ENCODE measurements at regions not wholly inside any gene's neighbourhood (a gene's known extent, or its start where the extent isn't known, plus 50 kb on each side); places are given as distances from the start of the nearest gene placed in this dataset.
"Not testable (repeated sequence)": the region's sequence is repeated elsewhere in the genome, so short reads cannot be mapped to it uniquely, and the experiment has no call there.

- Histone ChIP-seq H3K4me3 (replicated peaks in 1 of 3; ENCODE audit: low read depth in 2 of 3, low read length in 3 of 3) (no peak overlapping the region), H3K79me2 (ENCODE audit: insufficient read depth, low read length) (no peaks in the 10 kb centered on the region), H3K27me3 (ENCODE audit: control insufficient read depth in 2 of 2, insufficient read depth in 2 of 2, low read length in 2 of 2) (no peaks in the 10 kb centered on the region), H4K20me1 (ENCODE audit: insufficient read depth, low read length) (no peaks in the 10 kb centered on the region), H3K9ac (ENCODE audit: insufficient read depth, low read length, poor library complexity, severe bottlenecking) (no peak overlapping the region), H3K27ac (ENCODE audit: low read depth in 1 of 2, low read length in 2 of 2) (no peak overlapping the region), H3K4me2 (replicated peaks; ENCODE audit: extremely low read depth, low read length, poor library complexity, severe bottlenecking) (no peak overlapping the region), H2AFZ (ENCODE audit: insufficient read depth, low read depth, low read length, poor library complexity, severe bottlenecking) (no peak overlapping the region), H3K36me3 (replicated peaks in 1 of 2; ENCODE audit: control insufficient read depth in 1 of 2, insufficient read depth in 2 of 2, low read length in 2 of 2) (no peaks in the 10 kb centered on the region), H3K9me3 (replicated peaks in 1 of 2; ENCODE audit: control insufficient read depth in 1 of 2, insufficient read depth in 1 of 2, low read length in 2 of 2) (peaks cover 4 to 8% of the 10 kb centered on the region in 2 donors), H3K4me1 (ENCODE audit: control insufficient read depth in 1 of 2, insufficient read depth in 2 of 2, low read length in 2 of 2) (no peaks in the 10 kb centered on the region)
- intact Hi-C loops (cut with micrococcal nuclease), result no loop called here
- Mint-ChIP-seq H3K4me3 (no peak overlapping the region), H3K4me1 (no peaks in the 10 kb centered on the region), H3K36me3 (no peaks in the 10 kb centered on the region), H3K27ac (no peak overlapping the region), H3K27me3 (ENCODE audit: low read depth in 3 of 3) (peaks cover 0 to 2% (median 0%) of the 10 kb centered on the region in 3 donors), H3K9me3 (peaks cover 3 to 18% (median 10%) of the 10 kb centered on the region in 7 donors)
- TF ChIP-seq CTCF (IDR thresholded peaks at IDR 0.05), result no peak
- no CpG with 5 or more reads among the region's 1 CpG for WGBS (ENCODE audit: insufficient coverage)
- no peak for DNase-seq
These were observed 462.5 kb downstream of the AMY1C start for GRCh38 chr1:104212239-104212638.

- intact Hi-C loops (cut with micrococcal nuclease); H3K36me3 Mint-ChIP-seq: not testable (repeated sequence)
These were observed 467.8 kb downstream of the AMY1C start for GRCh38 chr1:104217395-104217986.

More at GRCh38 chr1:104217395-104217986, 467.8 kb downstream of the AMY1C start:
- H3K27me3 Mint-ChIP-seq (ENCODE audit: low read depth in 3 of 3); H4K20me1 ChIP-seq (ENCODE audit: insufficient read depth, low read length); H2AFZ ChIP-seq (ENCODE audit: insufficient read depth, low read depth, low read length, poor library complexity, severe bottlenecking); H3K36me3 ChIP-seq (replicated peaks in 1 of 2; ENCODE audit: control insufficient read depth in 1 of 2, insufficient read depth in 2 of 2, low read length in 2 of 2); H3K4me1 ChIP-seq (ENCODE audit: control insufficient read depth in 1 of 2, insufficient read depth in 2 of 2, low read length in 2 of 2); H3K79me2 ChIP-seq (ENCODE audit: insufficient read depth, low read length); H3K4me3 Mint-ChIP-seq; H3K4me3 ChIP-seq (replicated peaks in 1 of 3; ENCODE audit: low read depth in 2 of 3, low read length in 3 of 3); H3K4me2 ChIP-seq (replicated peaks; ENCODE audit: extremely low read depth, low read length, poor library complexity, severe bottlenecking); H3K27ac ChIP-seq (ENCODE audit: low read depth in 1 of 2, low read length in 2 of 2); DNase-seq; H3K4me1 Mint-ChIP-seq; H3K27ac Mint-ChIP-seq; H3K9ac ChIP-seq (ENCODE audit: insufficient read depth, low read length, poor library complexity, severe bottlenecking); H3K27me3 ChIP-seq (ENCODE audit: control insufficient read depth in 2 of 2, insufficient read depth in 2 of 2, low read length in 2 of 2): not testable (repeated sequence)
- 93% methylated on average over 18 of the region's 28 CpGs for WGBS (ENCODE audit: insufficient coverage)
- peaks cover 0 to 10% of the 10 kb centered on the region in 2 donors for H3K9me3 ChIP-seq (replicated peaks in 1 of 2; ENCODE audit: control insufficient read depth in 1 of 2, insufficient read depth in 1 of 2, low read length in 2 of 2)
- peaks cover 4 to 31% (median 16%) of the 10 kb centered on the region in 7 donors for H3K9me3 Mint-ChIP-seq
